Mucosa of rectum (tissue), 2 donors: ENCODE measurements at regions not wholly inside any gene's neighbourhood (a gene's known extent, or its start where the extent isn't known, plus 50 kb on each side); places are given as distances from the start of the nearest gene placed in this dataset.

Experiments used
- H3K27ac ChIP-seq, 2 donors: one replicate each; pipeline ENCODE4 v1.7.0; 2013; ENCODE audit warnings: inconsistent platforms in 2 of 2, low read depth in 2 of 2, low read length in 2 of 2
- H3K27me3 ChIP-seq, 2 donors: one replicate each; pipeline ENCODE4 v1.7.0; 2013; ENCODE audit warnings: low read length in 2 of 2; ENCODE audit not compliant: control insufficient read depth in 2 of 2, insufficient read depth in 2 of 2
- H3K36me3 ChIP-seq, 2 donors: one replicate each; pipeline ENCODE4 v1.7.0; 2013; ENCODE audit warnings: low read length in 2 of 2; ENCODE audit not compliant: control insufficient read depth in 2 of 2, insufficient read depth in 2 of 2
- H3K4me1 ChIP-seq, 2 donors: one replicate each; pipeline ENCODE4 v1.7.0; 2013; ENCODE audit warnings: low read length in 2 of 2, mild to moderate bottlenecking in 1 of 2; ENCODE audit not compliant: control insufficient read depth in 2 of 2, insufficient read depth in 2 of 2
- H3K4me3 ChIP-seq, 2 donors: one replicate each; pipeline ENCODE4 v1.7.0; 2013; ENCODE audit warnings: low read length in 2 of 2
- H3K9ac ChIP-seq, 2 donors: one replicate each; pipeline ENCODE4 v1.7.0; 2013; ENCODE audit warnings: low read length in 2 of 2, low read depth in 1 of 2, mild to moderate bottlenecking in 1 of 2
- H3K9me3 ChIP-seq, 2 donors: one replicate each; pipeline ENCODE4 v1.7.0; 2013; ENCODE audit warnings: low read length in 2 of 2; ENCODE audit not compliant: control insufficient read depth in 2 of 2
- donor health status: healthy.
- donor health status: Normal muscosa, but diverticular disease.

DNA sequence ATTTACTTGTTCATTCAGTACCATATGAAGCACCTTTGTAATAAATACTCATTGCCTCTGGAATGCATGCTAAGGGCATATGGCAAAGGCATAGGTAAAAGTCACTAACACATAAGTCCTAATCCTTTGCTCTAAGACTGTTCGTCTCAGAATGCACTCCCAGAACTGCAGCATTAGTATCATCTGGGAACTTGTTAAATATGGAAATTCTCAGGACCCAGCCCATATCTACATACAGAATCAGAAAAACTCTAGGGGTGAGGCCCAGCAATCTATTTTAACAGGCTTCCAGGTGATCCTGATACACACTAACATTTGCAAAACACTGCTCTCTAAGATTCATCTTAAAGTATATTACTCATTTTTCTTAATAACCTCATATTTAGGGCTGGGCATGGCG, 113.8 kb upstream of the CDH6 start:
- H3K27ac ChIP-seq: no peak overlapping the region
- H3K9me3 ChIP-seq: no peaks in the 10 kb centered on the region
- no peak overlapping the region for H3K9ac ChIP-seq
- no peaks in the 10 kb centered on the region for H3K4me1 ChIP-seq
- no peaks in the 10 kb centered on the region for H3K27me3 ChIP-seq
- H3K36me3 ChIP-seq: no peaks in the 10 kb centered on the region
- no peak overlapping the region for H3K4me3 ChIP-seq

DNA sequence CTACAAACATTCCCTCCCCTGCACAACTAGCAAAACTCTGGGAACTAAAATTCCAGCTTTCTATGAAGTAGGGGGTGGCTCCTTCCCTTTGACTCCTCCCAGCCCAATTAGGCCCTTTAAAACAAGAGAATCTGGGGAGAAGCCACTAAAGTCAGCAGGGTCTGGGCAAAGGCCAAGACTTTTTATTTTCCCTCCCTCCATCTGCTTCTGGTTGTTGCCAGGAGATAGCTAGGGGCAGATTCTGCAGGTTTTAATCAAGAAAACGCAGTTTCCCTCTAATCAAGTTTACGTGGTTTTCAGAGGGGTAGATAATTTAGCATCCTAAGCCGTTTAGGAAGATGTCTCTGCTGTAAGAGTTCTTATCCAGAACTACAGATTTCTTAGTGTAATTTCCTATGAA, 114.5 kb upstream of the CDH6 start:
- H3K4me1 ChIP-seq: no peaks in the 10 kb centered on the region
- no peaks in the 10 kb centered on the region for H3K27me3 ChIP-seq
- H3K9ac ChIP-seq: no peak overlapping the region
- no peak overlapping the region for H3K4me3 ChIP-seq
- H3K27ac ChIP-seq: no peak overlapping the region
- no peaks in the 10 kb centered on the region for H3K36me3 ChIP-seq
- no peaks in the 10 kb centered on the region for H3K9me3 ChIP-seq

DNA sequence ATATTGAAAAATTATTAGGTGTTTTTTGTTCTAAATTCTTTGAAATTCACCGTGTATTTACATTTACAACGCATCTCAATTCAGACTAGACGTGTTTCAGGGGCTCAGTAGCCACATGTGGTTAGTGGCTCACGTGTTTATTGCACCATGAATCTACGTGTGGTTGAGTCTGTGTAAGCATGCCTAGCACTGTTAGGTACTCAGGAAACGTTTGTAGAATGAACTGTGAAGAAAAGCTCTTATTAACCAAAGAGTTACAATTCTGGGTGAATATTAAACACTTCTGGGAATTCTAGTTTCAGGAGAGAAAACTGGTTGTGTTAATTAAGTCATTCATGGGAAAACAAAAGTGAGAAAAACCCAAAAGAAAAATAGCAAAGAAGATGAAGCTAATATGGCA, 117.5 kb upstream of the CDH6 start:
- Histone ChIP-seq H3K4me1 (no peaks in the 10 kb centered on the region), H3K27me3 (no peaks in the 10 kb centered on the region), H3K36me3 (no peaks in the 10 kb centered on the region), H3K27ac (no peak overlapping the region), H3K4me3 (no peak overlapping the region), H3K9me3 (no peaks in the 10 kb centered on the region), H3K9ac (no peak overlapping the region)

DNA sequence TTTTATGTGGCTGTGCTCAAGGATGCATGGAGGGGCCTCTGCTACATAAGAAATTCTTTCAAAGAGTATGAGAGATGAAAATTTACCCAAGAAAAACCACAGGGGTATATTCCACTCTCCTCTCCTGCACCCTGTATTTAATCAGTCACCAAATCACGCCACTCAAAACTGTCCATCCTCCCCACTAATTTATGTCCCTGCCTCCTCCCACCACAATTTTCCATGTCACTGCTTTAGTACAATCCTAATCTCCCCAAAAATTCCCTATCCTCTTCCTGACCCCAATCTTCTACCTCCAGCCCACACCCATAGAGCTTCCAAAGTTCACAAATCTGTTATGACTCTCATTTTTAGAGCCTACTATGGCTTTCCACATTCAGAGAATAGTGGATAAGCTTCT, 125.2 kb upstream of the CDH6 start:
- Histone ChIP-seq H3K4me1 (no peaks in the 10 kb centered on the region), H3K27me3 (no peaks in the 10 kb centered on the region), H3K27ac (no peak overlapping the region), H3K9ac (no peak overlapping the region), H3K9me3 (no peaks in the 10 kb centered on the region), H3K4me3 (no peak overlapping the region), H3K36me3 (no peaks in the 10 kb centered on the region)

DNA sequence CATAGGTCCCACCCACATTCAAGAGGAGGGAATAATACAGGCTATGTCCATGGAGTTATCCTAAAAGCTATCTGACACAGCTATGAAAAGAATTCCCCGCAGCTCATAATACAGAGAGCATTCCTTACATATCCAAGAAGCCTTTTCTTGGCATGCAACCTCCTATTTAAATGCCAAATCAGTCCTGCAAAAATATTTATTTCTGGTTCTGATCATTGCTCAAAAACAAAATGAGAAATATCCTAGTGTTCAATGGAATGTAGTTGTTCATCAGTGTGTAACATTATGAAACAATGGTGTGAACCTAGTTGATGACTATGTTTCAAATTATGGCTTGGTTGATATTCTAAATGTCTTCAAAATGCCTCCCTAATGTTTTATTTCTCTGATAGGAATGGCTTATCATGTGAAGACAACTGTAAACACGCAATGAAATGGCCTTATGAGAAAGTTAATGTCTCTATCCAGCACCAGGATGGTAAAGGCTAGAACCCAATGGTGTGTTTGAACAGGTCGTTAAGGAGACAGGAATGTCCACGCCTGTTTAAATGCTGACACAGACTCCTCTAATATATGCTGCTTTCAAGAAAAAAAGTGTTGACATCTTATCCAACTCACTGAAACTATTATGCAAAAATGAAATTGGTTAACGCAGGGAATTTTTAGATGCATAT, 126.7 kb upstream of the CDH6 start:
- Histone ChIP-seq H3K4me3 (no peak overlapping the region), H3K27me3 (no peaks in the 10 kb centered on the region), H3K36me3 (no peaks in the 10 kb centered on the region), H3K9ac (no peak overlapping the region), H3K9me3 (no peaks in the 10 kb centered on the region), H3K4me1 (no peaks in the 10 kb centered on the region), H3K27ac (no peak overlapping the region)

DNA sequence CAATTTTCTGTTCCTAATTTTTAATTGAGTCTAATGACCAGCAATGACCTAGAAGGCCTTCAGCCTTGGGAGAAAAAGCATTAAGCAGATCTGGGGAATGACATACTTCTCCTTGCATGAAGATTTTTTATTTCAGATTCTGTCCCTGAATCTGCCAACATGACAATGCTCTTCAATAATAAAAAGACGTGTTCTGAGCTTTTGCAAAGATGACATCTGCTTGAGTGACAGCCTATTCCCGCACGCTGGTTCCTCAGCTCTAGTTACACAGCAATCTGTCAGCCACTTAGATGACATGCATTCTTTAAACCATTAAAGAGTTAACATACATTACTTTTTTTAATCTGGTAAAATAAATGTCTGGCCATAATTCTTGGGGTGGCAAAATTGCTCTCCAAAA, 129.3 kb upstream of the CDH6 start:
- no peaks in the 10 kb centered on the region for H3K4me1 ChIP-seq

DNA sequence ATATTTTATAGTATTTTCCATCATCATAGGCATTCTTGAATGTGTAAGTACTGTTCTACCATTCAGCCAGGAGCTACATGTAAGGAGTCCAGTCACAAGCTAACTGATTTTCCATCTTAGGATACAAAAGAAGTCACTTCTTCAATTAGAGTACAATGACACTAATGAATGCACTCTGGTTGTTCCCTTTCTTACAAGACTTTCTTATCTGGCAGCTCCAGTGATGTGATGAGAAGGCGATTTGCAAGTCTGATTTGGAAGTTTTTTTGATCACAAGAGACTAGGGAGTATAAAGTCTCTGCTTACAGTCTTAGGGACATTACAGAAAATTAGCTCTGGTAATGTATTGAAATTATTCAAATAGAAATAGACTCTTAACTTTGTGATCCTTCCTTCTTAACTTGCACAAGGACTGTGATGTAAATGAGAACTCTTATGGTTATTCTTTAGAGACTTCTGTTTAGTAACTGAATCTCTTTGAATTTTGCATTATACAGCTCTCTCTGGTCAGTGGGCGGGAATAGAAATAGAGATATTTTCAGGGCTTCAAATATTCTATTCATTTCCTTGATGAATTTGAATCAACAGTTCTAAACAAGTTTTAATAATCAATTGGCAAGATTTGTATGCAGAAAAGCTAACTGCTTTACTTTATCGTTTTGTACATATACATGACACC, 130.4 kb upstream of the CDH6 start:
- Histone ChIP-seq H3K9me3 (no peaks in the 10 kb centered on the region), H3K4me3 (no peak overlapping the region), H3K27me3 (no peaks in the 10 kb centered on the region), H3K36me3 (no peaks in the 10 kb centered on the region), H3K27ac (no peak overlapping the region), H3K9ac (no peak overlapping the region), H3K4me1 (no peaks in the 10 kb centered on the region)

More for the DNA sequence above, 129.3 kb upstream of the CDH6 start:
- no peaks in the 10 kb centered on the region for H3K9me3 ChIP-seq
- no peaks in the 10 kb centered on the region for H3K36me3 ChIP-seq
- H3K27me3 ChIP-seq: no peaks in the 10 kb centered on the region
- H3K4me3 ChIP-seq: no peak overlapping the region
- no peak overlapping the region for H3K27ac ChIP-seq
- H3K9ac ChIP-seq: no peak overlapping the region

DNA sequence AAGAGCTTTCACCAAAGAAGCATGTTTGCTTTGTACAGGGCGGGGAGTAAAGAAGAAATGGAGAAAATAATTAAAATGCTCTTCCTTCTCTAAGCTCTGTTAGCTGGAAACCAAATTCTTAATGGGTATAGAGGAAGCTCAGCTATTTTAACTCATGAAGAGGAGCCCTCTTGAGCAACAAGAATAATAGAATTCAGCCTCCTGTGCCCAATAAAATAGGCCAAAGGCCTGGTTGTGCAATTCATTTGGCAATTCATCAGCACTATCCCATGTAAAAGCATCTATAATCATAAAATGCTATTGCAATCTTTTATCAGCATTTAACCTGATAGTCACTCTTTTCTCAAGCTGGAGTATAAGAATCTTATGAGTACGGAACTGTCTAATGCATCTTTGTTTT, 133.6 kb upstream of the CDH6 start:
- Histone ChIP-seq H3K36me3 (no peaks in the 10 kb centered on the region), H3K9me3 (no peaks in the 10 kb centered on the region), H3K4me1 (no peaks in the 10 kb centered on the region), H3K4me3 (no peak overlapping the region), H3K27ac (no peak overlapping the region), H3K9ac (no peak overlapping the region), H3K27me3 (no peaks in the 10 kb centered on the region)

DNA sequence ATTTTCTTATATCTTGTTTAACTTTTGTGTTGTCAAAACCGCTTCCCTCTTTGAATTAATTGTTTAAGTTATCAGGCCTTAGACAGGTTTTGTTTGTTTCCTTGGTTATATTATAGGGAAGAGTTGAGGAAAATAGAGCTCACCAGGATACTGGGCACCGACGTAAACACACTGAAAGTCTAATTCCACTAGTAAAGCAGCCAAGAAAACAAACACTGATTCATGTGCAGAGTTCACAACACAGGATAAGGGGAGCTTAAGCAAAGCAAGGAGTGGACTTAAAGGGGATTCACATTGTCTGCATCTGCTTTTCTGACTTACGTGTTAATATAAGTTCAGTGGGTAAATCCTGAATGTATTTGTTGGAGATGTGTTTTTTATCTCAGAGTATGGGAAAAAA, 139.0 kb upstream of the CDH6 start:
- H3K9me3 ChIP-seq: no peaks in the 10 kb centered on the region
- H3K4me1 ChIP-seq: peaks cover 0 to under 1% of the 10 kb centered on the region in 2 donors
- no peaks in the 10 kb centered on the region for H3K36me3 ChIP-seq
- no peak overlapping the region for H3K9ac ChIP-seq
- H3K4me3 ChIP-seq: no peak overlapping the region
- H3K27ac ChIP-seq: no peak overlapping the region
- no peaks in the 10 kb centered on the region for H3K27me3 ChIP-seq

DNA sequence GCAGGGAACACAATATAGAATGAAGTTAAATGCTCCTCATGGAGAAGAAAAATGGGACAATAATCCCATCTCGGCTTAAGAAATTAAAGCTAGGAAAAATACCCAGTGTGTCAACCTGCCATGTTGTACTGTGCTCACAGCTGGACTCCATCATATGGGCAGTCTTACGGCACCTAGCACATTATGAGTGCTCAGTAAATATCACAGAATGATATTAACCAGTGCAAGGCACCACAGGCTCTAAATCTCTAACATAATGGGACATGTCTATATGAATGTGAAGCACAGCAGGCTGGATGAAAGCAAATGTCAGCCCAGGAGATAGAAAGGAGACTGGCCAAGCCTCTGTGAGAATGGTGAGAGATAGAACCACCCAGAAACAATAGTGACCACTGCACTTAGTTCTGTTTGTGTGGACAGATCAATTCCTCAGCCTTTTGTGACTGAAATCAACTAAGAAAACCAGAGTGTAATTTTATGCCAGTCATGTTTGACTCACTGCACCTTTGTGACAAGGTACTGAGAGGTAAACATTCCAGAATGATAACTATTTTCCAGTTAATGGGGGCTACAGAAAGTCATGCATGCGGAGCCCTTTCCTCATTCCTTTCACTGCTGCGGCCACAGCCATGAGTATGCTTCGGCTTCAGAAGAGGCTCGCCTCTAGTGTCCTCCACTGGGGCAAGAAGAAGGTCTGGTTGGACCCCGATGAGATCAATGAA, 140.4 kb upstream of the CDH6 start:
- H3K27me3 ChIP-seq: no peaks in the 10 kb centered on the region
- peaks cover 0 to 7% of the 10 kb centered on the region in 2 donors for H3K4me1 ChIP-seq
- no peak overlapping the region for H3K4me3 ChIP-seq
- no peak overlapping the region for H3K9ac ChIP-seq
- no peak overlapping the region for H3K27ac ChIP-seq
- H3K36me3 ChIP-seq: no peaks in the 10 kb centered on the region
- no peaks in the 10 kb centered on the region for H3K9me3 ChIP-seq
